GM23338 (cell line): ENCODE measurements at regions not wholly inside any gene's neighbourhood (a gene's known extent, or its start where the extent isn't known, plus 50 kb on each side); places are given as distances from the start of the nearest gene placed in this dataset.

ENCODE experiments used
- CREB1 ChIP-seq: fragments of 250-450 bp; sonication (Bioruptor Pico); IDR thresholded peaks from 2 replicates; pipeline ENCODE4 v1.5.0; 2020; ENCODE audit warnings: low read depth, mild to moderate bottlenecking, moderate library complexity
- EZH2 ChIP-seq: fragments of 200-600 bp; sonication (generic); IDR thresholded peaks from one replicate; pipeline ENCODE4 v1.8.0; 2017; ENCODE audit warnings: antibody characterized with exemption, mild to moderate bottlenecking, low read depth; ENCODE audit not compliant: unreplicated experiment
- EZH2phosphoT487 ChIP-seq: fragments of 200-600 bp; sonication (generic); IDR thresholded peaks from one replicate; pipeline ENCODE4 v1.8.1; 2018; ENCODE audit warnings: antibody characterized with exemption; ENCODE audit not compliant: unreplicated experiment
- JUNB ChIP-seq: IDR thresholded peaks from one replicate; pipeline ENCODE4 v1.6.1; 2016; ENCODE audit warnings: antibody characterized with exemption; ENCODE audit not compliant: unreplicated experiment
- NANOG ChIP-seq: IDR thresholded peaks from 2 replicates; pipeline ENCODE4 v1.6.1; 2016; ENCODE audit warnings: antibody characterized with exemption, borderline replicate concordance
- POLR2AphosphoS5 ChIP-seq: IDR thresholded peaks from 2 replicates; pipeline ENCODE4 v1.6.1; 2016; ENCODE audit warnings: antibody characterized with exemption, low read depth
- STAT1 ChIP-seq: IDR thresholded peaks from one replicate; pipeline ENCODE4 v1.6.1; 2016; ENCODE audit warnings: antibody characterized with exemption; ENCODE audit not compliant: unreplicated experiment
- ZNF114 ChIP-seq: fragments of 250-450 bp; sonication (Bioruptor Pico); IDR thresholded peaks from 2 replicates; pipeline ENCODE4 v1.5.0; 2020; ENCODE audit warnings: mild to moderate bottlenecking, moderate library complexity
- ZNF331 ChIP-seq: fragments of 250-450 bp; sonication (Bioruptor Pico); IDR thresholded peaks from 2 replicates; pipeline ENCODE4 v1.5.0; 2020; ENCODE audit warnings: low read depth, mild to moderate bottlenecking, moderate library complexity
- TF ChIP-seq, protein P1 (sequence below), 2 experiments: fragments of 200-600 bp in 1 of 2; sonication (generic) in 1 of 2; conservative IDR thresholded peaks; 2 replicates each; pipeline versions ENCODE4 v1.5.1 to v1.6.1; 2016 to 2017; ENCODE audit warnings: antibody characterized with exemption in 2 of 2, low read depth in 2 of 2, mild to moderate bottlenecking in 2 of 2, moderate library complexity in 1 of 2
- TF ChIP-seq, protein P2 (sequence below): IDR thresholded peaks from one replicate; pipeline ENCODE4 v1.6.1; 2018; ENCODE audit warnings: antibody characterized with exemption; ENCODE audit not compliant: unreplicated experiment
- TF ChIP-seq, protein P3 (sequence below): IDR thresholded peaks from 2 replicates; pipeline ENCODE4 v1.6.1; 2016; ENCODE audit warnings: antibody characterized with exemption
- TF ChIP-seq, protein P4 (sequence below): fragments of 250-450 bp; sonication (Bioruptor Pico); IDR thresholded peaks from 2 replicates; pipeline ENCODE4 v1.5.0; 2020; ENCODE audit warnings: mild to moderate bottlenecking, moderate library complexity

DNA sequence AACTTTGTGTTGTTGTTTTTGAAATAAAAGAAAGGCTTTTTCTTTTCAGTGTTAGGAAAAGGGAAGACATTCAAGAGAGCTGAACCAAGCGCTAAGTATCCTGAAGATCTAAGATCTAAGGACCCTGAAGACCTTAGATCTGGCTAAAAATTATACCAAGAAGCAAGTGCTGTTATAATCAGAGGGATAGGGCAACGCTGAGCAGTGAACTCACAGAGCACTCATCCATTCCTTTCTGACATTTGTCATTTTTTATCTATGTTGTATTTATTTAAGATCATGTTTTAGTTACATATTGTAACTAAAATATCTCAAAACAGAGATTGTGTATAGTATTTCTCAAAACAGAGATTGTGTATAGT is 60.5 kb upstream of the FAM216B start:
- TF ChIP-seq CREB1 (CRISPR knock-in tag): no peak
- TF ChIP-seq, protein P1, sequence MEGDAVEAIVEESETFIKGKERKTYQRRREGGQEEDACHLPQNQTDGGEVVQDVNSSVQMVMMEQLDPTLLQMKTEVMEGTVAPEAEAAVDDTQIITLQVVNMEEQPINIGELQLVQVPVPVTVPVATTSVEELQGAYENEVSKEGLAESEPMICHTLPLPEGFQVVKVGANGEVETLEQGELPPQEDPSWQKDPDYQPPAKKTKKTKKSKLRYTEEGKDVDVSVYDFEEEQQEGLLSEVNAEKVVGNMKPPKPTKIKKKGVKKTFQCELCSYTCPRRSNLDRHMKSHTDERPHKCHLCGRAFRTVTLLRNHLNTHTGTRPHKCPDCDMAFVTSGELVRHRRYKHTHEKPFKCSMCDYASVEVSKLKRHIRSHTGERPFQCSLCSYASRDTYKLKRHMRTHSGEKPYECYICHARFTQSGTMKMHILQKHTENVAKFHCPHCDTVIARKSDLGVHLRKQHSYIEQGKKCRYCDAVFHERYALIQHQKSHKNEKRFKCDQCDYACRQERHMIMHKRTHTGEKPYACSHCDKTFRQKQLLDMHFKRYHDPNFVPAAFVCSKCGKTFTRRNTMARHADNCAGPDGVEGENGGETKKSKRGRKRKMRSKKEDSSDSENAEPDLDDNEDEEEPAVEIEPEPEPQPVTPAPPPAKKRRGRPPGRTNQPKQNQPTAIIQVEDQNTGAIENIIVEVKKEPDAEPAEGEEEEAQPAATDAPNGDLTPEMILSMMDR (conservative IDR thresholded peaks at IDR 0.05; ENCODE audit: low read depth in 2 of 2): no peak
- TF ChIP-seq EZH2: no peak
- TF ChIP-seq POLR2AphosphoS5: no peak
- no peak for TF ChIP-seq EZH2phosphoT487
- TF ChIP-seq, protein P2, sequence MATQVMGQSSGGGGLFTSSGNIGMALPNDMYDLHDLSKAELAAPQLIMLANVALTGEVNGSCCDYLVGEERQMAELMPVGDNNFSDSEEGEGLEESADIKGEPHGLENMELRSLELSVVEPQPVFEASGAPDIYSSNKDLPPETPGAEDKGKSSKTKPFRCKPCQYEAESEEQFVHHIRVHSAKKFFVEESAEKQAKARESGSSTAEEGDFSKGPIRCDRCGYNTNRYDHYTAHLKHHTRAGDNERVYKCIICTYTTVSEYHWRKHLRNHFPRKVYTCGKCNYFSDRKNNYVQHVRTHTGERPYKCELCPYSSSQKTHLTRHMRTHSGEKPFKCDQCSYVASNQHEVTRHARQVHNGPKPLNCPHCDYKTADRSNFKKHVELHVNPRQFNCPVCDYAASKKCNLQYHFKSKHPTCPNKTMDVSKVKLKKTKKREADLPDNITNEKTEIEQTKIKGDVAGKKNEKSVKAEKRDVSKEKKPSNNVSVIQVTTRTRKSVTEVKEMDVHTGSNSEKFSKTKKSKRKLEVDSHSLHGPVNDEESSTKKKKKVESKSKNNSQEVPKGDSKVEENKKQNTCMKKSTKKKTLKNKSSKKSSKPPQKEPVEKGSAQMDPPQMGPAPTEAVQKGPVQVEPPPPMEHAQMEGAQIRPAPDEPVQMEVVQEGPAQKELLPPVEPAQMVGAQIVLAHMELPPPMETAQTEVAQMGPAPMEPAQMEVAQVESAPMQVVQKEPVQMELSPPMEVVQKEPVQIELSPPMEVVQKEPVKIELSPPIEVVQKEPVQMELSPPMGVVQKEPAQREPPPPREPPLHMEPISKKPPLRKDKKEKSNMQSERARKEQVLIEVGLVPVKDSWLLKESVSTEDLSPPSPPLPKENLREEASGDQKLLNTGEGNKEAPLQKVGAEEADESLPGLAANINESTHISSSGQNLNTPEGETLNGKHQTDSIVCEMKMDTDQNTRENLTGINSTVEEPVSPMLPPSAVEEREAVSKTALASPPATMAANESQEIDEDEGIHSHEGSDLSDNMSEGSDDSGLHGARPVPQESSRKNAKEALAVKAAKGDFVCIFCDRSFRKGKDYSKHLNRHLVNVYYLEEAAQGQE: no peak
- no peak for TF ChIP-seq JUNB
- no peak for TF ChIP-seq ZNF331 (CRISPR knock-in tag)
- TF ChIP-seq NANOG: no peak
- TF ChIP-seq, protein P3, sequence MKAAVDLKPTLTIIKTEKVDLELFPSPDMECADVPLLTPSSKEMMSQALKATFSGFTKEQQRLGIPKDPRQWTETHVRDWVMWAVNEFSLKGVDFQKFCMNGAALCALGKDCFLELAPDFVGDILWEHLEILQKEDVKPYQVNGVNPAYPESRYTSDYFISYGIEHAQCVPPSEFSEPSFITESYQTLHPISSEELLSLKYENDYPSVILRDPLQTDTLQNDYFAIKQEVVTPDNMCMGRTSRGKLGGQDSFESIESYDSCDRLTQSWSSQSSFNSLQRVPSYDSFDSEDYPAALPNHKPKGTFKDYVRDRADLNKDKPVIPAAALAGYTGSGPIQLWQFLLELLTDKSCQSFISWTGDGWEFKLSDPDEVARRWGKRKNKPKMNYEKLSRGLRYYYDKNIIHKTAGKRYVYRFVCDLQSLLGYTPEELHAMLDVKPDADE: no peak
- no peak for TF ChIP-seq ZNF114 (CRISPR knock-in tag)
- no peak for TF ChIP-seq STAT1
- TF ChIP-seq, protein P4, sequence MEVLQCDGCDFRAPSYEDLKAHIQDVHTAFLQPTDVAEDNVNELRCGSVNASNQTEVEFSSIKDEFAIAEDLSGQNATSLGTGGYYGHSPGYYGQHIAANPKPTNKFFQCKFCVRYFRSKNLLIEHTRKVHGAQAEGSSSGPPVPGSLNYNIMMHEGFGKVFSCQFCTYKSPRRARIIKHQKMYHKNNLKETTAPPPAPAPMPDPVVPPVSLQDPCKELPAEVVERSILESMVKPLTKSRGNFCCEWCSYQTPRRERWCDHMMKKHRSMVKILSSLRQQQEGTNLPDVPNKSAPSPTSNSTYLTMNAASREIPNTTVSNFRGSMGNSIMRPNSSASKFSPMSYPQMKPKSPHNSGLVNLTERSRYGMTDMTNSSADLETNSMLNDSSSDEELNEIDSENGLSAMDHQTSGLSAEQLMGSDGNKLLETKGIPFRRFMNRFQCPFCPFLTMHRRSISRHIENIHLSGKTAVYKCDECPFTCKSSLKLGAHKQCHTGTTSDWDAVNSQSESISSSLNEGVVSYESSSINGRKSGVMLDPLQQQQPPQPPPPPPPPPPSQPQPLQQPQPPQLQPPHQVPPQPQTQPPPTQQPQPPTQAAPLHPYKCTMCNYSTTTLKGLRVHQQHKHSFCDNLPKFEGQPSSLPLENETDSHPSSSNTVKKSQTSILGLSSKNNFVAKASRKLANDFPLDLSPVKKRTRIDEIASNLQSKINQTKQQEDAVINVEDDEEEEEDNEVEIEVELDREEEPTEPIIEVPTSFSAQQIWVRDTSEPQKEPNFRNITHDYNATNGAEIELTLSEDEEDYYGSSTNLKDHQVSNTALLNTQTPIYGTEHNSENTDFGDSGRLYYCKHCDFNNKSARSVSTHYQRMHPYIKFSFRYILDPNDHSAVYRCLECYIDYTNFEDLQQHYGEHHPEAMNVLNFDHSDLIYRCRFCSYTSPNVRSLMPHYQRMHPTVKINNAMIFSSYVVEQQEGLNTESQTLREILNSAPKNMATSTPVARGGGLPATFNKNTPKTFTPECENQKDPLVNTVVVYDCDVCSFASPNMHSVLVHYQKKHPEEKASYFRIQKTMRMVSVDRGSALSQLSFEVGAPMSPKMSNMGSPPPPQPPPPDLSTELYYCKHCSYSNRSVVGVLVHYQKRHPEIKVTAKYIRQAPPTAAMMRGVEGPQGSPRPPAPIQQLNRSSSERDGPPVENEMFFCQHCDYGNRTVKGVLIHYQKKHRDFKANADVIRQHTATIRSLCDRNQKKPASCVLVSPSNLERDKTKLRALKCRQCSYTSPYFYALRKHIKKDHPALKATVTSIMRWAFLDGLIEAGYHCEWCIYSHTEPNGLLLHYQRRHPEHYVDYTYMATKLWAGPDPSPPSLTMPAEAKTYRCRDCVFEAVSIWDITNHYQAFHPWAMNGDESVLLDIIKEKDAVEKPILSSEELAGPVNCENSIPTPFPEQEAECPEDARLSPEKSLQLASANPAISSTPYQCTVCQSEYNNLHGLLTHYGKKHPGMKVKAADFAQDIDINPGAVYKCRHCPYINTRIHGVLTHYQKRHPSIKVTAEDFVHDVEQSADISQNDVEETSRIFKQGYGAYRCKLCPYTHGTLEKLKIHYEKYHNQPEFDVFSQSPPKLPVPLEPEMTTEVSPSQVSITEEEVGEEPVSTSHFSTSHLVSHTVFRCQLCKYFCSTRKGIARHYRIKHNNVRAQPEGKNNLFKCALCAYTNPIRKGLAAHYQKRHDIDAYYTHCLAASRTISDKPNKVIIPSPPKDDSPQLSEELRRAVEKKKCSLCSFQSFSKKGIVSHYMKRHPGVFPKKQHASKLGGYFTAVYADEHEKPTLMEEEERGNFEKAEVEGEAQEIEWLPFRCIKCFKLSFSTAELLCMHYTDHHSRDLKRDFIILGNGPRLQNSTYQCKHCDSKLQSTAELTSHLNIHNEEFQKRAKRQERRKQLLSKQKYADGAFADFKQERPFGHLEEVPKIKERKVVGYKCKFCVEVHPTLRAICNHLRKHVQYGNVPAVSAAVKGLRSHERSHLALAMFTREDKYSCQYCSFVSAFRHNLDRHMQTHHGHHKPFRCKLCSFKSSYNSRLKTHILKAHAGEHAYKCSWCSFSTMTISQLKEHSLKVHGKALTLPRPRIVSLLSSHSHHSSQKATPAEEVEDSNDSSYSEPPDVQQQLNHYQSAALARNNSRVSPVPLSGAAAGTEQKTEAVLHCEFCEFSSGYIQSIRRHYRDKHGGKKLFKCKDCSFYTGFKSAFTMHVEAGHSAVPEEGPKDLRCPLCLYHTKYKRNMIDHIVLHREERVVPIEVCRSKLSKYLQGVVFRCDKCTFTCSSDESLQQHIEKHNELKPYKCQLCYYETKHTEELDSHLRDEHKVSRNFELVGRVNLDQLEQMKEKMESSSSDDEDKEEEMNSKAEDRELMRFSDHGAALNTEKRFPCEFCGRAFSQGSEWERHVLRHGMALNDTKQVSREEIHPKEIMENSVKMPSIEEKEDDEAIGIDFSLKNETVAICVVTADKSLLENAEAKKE (CRISPR knock-in tag): no peak
